IMR-90 (cell line): ENCODE measurements at regions not wholly inside any gene's neighbourhood (a gene's known extent, or its start where the extent isn't known, plus 50 kb on each side); places are given as distances from the start of the nearest gene placed in this dataset.

Source experiments
- ATAC-seq: fragments of 200-7000 bp; cut with Tn5 transposase; 2 replicates; pipeline ENCODE4 v1.9.1; 2020; ENCODE audit warnings: low read depth, mild to moderate bottlenecking, moderate library complexity
- BruUV-seq: library from RNA; stranded (reverse); fragments of 400-500 nt; replicated peaks from 2 replicates; lab custom pipeline; 2021; lab: Mats Ljungman, UMichigan
- CTCF ChIA-PET: fragments of 300-600 bp; formaldehyde crosslinking; extraction: SDS; loops from one replicate; lab custom pipeline; 2021; ENCODE audit warnings: antibody characterized with exemption; lab: Yijun Ruan, JAX
- POLR2A ChIA-PET: fragments of 300-600 bp; sonication (Branson Sonifier 250); formaldehyde crosslinking; loops from one replicate; lab custom pipeline; 2022; ENCODE audit warnings: antibody characterized with exemption; ENCODE audit not compliant: unreplicated experiment; lab: Charles Lee
- DNase-seq: peaks from one replicate; pipeline ENCODE4 v3.0.0; 2013
- H2AFZ ChIP-seq: replicated peaks from 2 replicates; pipeline ENCODE3; 2013; ENCODE audit warnings: low read length, mild to moderate bottlenecking; ENCODE audit not compliant: poor library complexity
- H2AK5ac ChIP-seq: 2 replicates; pipeline ENCODE4 v1.6.1; 2013; ENCODE audit warnings: low read depth, low read length, inconsistent platforms
- H2AK9ac ChIP-seq: replicated peaks from 2 replicates; pipeline ENCODE3; 2013; ENCODE audit warnings: mild to moderate bottlenecking, low read depth, low read length, moderate library complexity; ENCODE audit not compliant: poor library complexity
- H2BK120ac ChIP-seq: 2 replicates; pipeline ENCODE4 v1.6.1; 2013; ENCODE audit warnings: low read depth, low read length, inconsistent platforms
- H2BK15ac ChIP-seq: 3 replicates; pipeline ENCODE4 v1.6.1; 2013; ENCODE audit warnings: low read depth, low read length, inconsistent platforms
- H2BK20ac ChIP-seq: 2 replicates; pipeline ENCODE4 v1.6.1; 2013; ENCODE audit warnings: low read depth, mild to moderate bottlenecking, inconsistent platforms, low read length, moderate library complexity
- H2BK5ac ChIP-seq: 2 replicates; pipeline ENCODE4 v1.6.1; 2013; ENCODE audit warnings: mild to moderate bottlenecking, low read depth, low read length, inconsistent platforms; ENCODE audit not compliant: poor library complexity, severe bottlenecking
- H3K14ac ChIP-seq: replicated peaks from 2 replicates; pipeline ENCODE4 v1.6.1; 2013; ENCODE audit warnings: low read depth, low read length, inconsistent platforms
- H3K18ac ChIP-seq: 2 replicates; pipeline ENCODE4 v1.6.1; 2013; ENCODE audit warnings: low read depth, low read length, control low read depth
- H3K23ac ChIP-seq: 2 replicates; pipeline ENCODE4 v1.6.1; 2013; ENCODE audit warnings: low read depth, low read length, inconsistent platforms
- H3K27ac ChIP-seq: 2 replicates; pipeline ENCODE4 v1.5.1; 2013; ENCODE audit warnings: mild to moderate bottlenecking, control low read depth, low read length; ENCODE audit not compliant: insufficient read depth
- H3K27me3 ChIP-seq: 2 replicates; pipeline ENCODE4 v1.6.1; 2013; ENCODE audit warnings: low read length; ENCODE audit not compliant: control insufficient read depth, insufficient read depth
- H3K36me3 ChIP-seq: 2 replicates; pipeline ENCODE4 v1.6.1; 2013; ENCODE audit warnings: low read length, mixed read lengths; ENCODE audit not compliant: control insufficient read depth, insufficient read depth
- H3K4ac ChIP-seq: 2 replicates; pipeline ENCODE4 v1.6.1; 2013; ENCODE audit warnings: low read depth, low read length, inconsistent platforms
- H3K4me1 ChIP-seq: 2 replicates; pipeline ENCODE4 v1.6.1; 2013; ENCODE audit warnings: low read length, mixed read lengths; ENCODE audit not compliant: control insufficient read depth, insufficient read depth
- H3K4me2 ChIP-seq: 2 replicates; pipeline ENCODE4 v1.6.1; 2013; ENCODE audit warnings: low read depth, mild to moderate bottlenecking, control low read depth, low read length, moderate library complexity
- H3K4me3 ChIP-seq: 2 replicates; pipeline ENCODE4 v1.5.1; 2013; ENCODE audit warnings: low read depth, mild to moderate bottlenecking, control low read depth, low read length, moderate library complexity; ENCODE audit not compliant: insufficient read depth
- H3K56ac ChIP-seq: 2 replicates; pipeline ENCODE4 v1.6.1; 2013; ENCODE audit warnings: low read length, inconsistent platforms; ENCODE audit not compliant: insufficient read depth; ENCODE audit errors: extremely low read depth
- H3K79me1 ChIP-seq, 2 experiments: 2 replicates each; pipeline ENCODE4 v1.6.1; 2013; ENCODE audit warnings: low read length in 2 of 2, inconsistent platforms in 1 of 2, low read depth in 1 of 2
- H3K9ac ChIP-seq: 2 replicates; pipeline ENCODE4 v1.6.1; 2013; ENCODE audit warnings: low read depth, low read length, control low read depth
- H3K9me1 ChIP-seq: 2 replicates; pipeline ENCODE4 v1.6.1; 2013; ENCODE audit warnings: low read length, inconsistent platforms; ENCODE audit not compliant: insufficient read depth
- H3K9me3 ChIP-seq: 2 replicates; pipeline ENCODE4 v1.6.1; 2013; ENCODE audit warnings: low read length; ENCODE audit not compliant: control insufficient read depth, insufficient read depth
- H4K20me1 ChIP-seq: 2 replicates; pipeline ENCODE4 v1.6.1; 2013; ENCODE audit warnings: low read length, inconsistent platforms; ENCODE audit not compliant: insufficient read depth
- H4K5ac ChIP-seq: 2 replicates; pipeline ENCODE4 v1.6.1; 2013; ENCODE audit warnings: mild to moderate bottlenecking, low read depth, low read length, control low read depth
- H4K8ac ChIP-seq, 2 experiments: 2 replicates each; pipeline ENCODE4 v1.6.1; 2013; ENCODE audit warnings: low read depth in 2 of 2, low read length in 2 of 2, control low read depth in 1 of 2, inconsistent platforms in 1 of 2
- H4K91ac ChIP-seq: 2 replicates; pipeline ENCODE4 v1.6.1; 2013; ENCODE audit warnings: low read depth, low read length, inconsistent platforms; ENCODE audit not compliant: insufficient read depth
- BHLHE40 ChIP-seq: fragments of 150-350 bp; IDR thresholded peaks from 2 replicates; pipeline ENCODE4 v1.6.1; 2016; ENCODE audit warnings: mild to moderate bottlenecking, low read depth, low read length
- CEBPB ChIP-seq: IDR thresholded peaks from 2 replicates; pipeline ENCODE4 v1.6.1; 2012; ENCODE audit warnings: low read depth, low read length, improper control_type of control experiment
- CTCF ChIP-seq: conservative IDR thresholded peaks from 2 replicates; pipeline ENCODE4 v1.5.1; 2012; ENCODE audit warnings: mild to moderate bottlenecking, low read depth, low read length, improper control_type of control experiment
- FOS ChIP-seq: fragments of 150-350 bp; IDR thresholded peaks from 2 replicates; pipeline ENCODE4 v1.6.1; 2016; ENCODE audit warnings: low read depth, low read length
- MAFK ChIP-seq: IDR thresholded peaks from 2 replicates; pipeline ENCODE4 v1.6.1; 2012; ENCODE audit warnings: low read depth, low read length, improper control_type of control experiment
- MAZ ChIP-seq: IDR thresholded peaks from 2 replicates; pipeline ENCODE4 v1.6.1; 2012; ENCODE audit warnings: low read depth, mild to moderate bottlenecking, low read length, improper control_type of control experiment, moderate library complexity, borderline replicate concordance
- MXI1 ChIP-seq: IDR thresholded peaks from 2 replicates; pipeline ENCODE4 v1.6.1; 2012; ENCODE audit warnings: low read depth, mild to moderate bottlenecking, low read length, moderate library complexity, borderline replicate concordance
- POLR2A ChIP-seq: IDR thresholded peaks from 2 replicates; pipeline ENCODE4 v1.6.1; 2012; ENCODE audit warnings: mild to moderate bottlenecking, low read depth, low read length
- RAD21 ChIP-seq: IDR thresholded peaks from 2 replicates; pipeline ENCODE4 v1.6.1; 2012; ENCODE audit warnings: low read length, improper control_type of control experiment
- RCOR1 ChIP-seq: IDR thresholded peaks from 2 replicates; pipeline ENCODE4 v1.6.1; 2012; ENCODE audit warnings: mild to moderate bottlenecking, low read length, improper control_type of control experiment; ENCODE audit not compliant: insufficient replicate concordance
- WGBS, 2 experiments: methylation state at CpG; one replicate each; pipeline versions ENCODE4 v1.1.5 to v1.1.7; 2013; ENCODE audit warnings: missing lambda C conversion rate in 2 of 2; ENCODE audit not compliant: insufficient read length in 1 of 2; ENCODE audit errors: extremely low coverage in 2 of 2; 5-methylcytosine and 5-hydroxymethylcytosine counted together
- dilution Hi-C: fragments of 300-500 bp; cut with HindIII; formaldehyde crosslinking; loops from one replicate; pipeline ENCODE4 v1.14.3; 2018; ENCODE audit warnings: low sequenced_read_pairs; ENCODE audit not compliant: unreplicated experiment
- in situ Hi-C: fragments of 300-500 bp; cut with MboI; formaldehyde crosslinking; loops from 3 replicates; pipeline ENCODE4 v1.14.3; 2019; ENCODE audit warnings: low sequenced_read_pairs, inconsistent platforms, mixed read lengths
- intact Hi-C: fragments of 100-400 bp; cut with micrococcal nuclease; formaldehyde crosslinking; loops from 2 replicates; pipeline ENCODE4 v1.10.0; 2022
- TF ChIP-seq, protein P1 (sequence below): fragments of 150-350 bp; IDR thresholded peaks from 2 replicates; pipeline ENCODE4 v1.6.1; 2016; ENCODE audit warnings: low read depth, mild to moderate bottlenecking, low read length, moderate library complexity, borderline replicate concordance
- TF ChIP-seq, protein P2 (sequence below): fragments of 150-350 bp; IDR thresholded peaks from 2 replicates; pipeline ENCODE4 v1.6.1; 2017; ENCODE audit warnings: mild to moderate bottlenecking, antibody characterized with exemption, low read length, low read depth

DNA sequence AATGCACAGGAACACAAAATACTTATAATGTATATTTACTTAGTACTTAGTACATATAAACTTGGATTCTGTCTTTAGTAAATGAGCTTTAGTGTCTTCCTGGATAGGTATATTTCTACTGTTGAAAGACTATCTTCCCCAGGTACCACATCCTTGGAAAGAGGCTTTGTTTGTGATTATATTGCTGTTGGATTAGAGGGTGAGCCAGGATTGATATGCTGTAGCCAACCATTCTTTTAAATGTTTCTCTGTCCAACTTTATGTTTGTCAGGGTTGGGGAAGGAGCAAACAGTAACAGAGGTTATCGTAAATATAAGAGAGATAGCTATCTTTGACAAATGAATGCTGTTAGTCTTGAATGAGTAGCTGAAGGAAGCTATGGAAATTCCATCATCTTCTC is 213.2 kb downstream of the SPRY1 start:
- no TSS peak for BruUV-seq
- no CpG with 5 or more reads among the region's 1 CpG for WGBS, 2 experiments
- POLR2A ChIA-PET = no interaction called here
- Histone ChIP-seq H2AK9ac (no peak overlapping the region), H4K91ac (no peak overlapping the region), H3K56ac (no peak overlapping the region), H3K18ac (no peak overlapping the region; the same call in 1 of the 2 replicates), H3K9me1 (peaks cover 2% of the 10 kb centered on the region; the same call in 1 of the 2 replicates), H4K20me1 (no peaks in the 10 kb centered on the region), H3K9me3 (no peaks in the 10 kb centered on the region), H2BK5ac (no peak overlapping the region), H2AK5ac (no peak overlapping the region), H3K4me2 (no peak overlapping the region), H4K5ac (no peak overlapping the region), H3K4ac (no peak overlapping the region), H2BK120ac (no peak overlapping the region), H3K4me3 (no peak overlapping the region), H3K9ac (no peak overlapping the region), H3K79me1 (no peaks in the 10 kb centered on the region), H2BK15ac (no peak overlapping the region), H3K23ac (no peak overlapping the region), H4K8ac (no peak overlapping the region), H3K36me3 (no peaks in the 10 kb centered on the region), H3K14ac (no peak overlapping the region), H3K4me1 (peaks cover 4% of the 10 kb centered on the region), H3K27me3 (no peaks in the 10 kb centered on the region), H2BK20ac (no peak overlapping the region), H3K27ac (no peak overlapping the region), H2AFZ (no peak overlapping the region)
- ATAC-seq (no peak), DNase-seq (no peak)
- no peak for TF ChIP-seq CEBPB
- TF ChIP-seq, protein P1, sequence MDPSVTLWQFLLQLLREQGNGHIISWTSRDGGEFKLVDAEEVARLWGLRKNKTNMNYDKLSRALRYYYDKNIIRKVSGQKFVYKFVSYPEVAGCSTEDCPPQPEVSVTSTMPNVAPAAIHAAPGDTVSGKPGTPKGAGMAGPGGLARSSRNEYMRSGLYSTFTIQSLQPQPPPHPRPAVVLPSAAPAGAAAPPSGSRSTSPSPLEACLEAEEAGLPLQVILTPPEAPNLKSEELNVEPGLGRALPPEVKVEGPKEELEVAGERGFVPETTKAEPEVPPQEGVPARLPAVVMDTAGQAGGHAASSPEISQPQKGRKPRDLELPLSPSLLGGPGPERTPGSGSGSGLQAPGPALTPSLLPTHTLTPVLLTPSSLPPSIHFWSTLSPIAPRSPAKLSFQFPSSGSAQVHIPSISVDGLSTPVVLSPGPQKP = no peak
- TF ChIP-seq, protein P2, sequence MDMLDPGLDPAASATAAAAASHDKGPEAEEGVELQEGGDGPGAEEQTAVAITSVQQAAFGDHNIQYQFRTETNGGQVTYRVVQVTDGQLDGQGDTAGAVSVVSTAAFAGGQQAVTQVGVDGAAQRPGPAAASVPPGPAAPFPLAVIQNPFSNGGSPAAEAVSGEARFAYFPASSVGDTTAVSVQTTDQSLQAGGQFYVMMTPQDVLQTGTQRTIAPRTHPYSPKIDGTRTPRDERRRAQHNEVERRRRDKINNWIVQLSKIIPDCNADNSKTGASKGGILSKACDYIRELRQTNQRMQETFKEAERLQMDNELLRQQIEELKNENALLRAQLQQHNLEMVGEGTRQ = no peak
- TF ChIP-seq POLR2A = no peak
- TF ChIP-seq MAZ = no peak
- no peak for TF ChIP-seq FOS
- no peak for TF ChIP-seq MXI1
- no peak for TF ChIP-seq MAFK
- no peak for TF ChIP-seq CTCF
- TF ChIP-seq RCOR1 = no peak
- no peak for TF ChIP-seq BHLHE40
- TF ChIP-seq RAD21 = no peak
- in situ Hi-C loops (no loop called here), dilution Hi-C loops (no loop called here), intact Hi-C loops (no loop called here)
- CTCF ChIA-PET = interaction anchor here (1.1 kb wide), 2 partner anchors 35 to 51 kb away, joined by 3 to 4 read pairs; no protein-coding TSS in a partner anchor
